Activated B cell treated with CpG ODN at 0.5 μM for 24 hours (primary cell): ENCODE measurements at regions not wholly inside any gene's neighbourhood (a gene's known extent, or its start where the extent isn't known, plus 50 kb on each side); places are given as distances from the start of the nearest gene placed in this dataset.
"Not testable (repeated sequence)": the region's sequence is repeated elsewhere in the genome, so short reads cannot be mapped to it uniquely, and the experiment has no call there.

Experiments
- ATAC-seq: fragments of 200-7000 bp; cut with Tn5 transposase; one replicate; pipeline ENCODE4 v1.10.0; 2021; ENCODE audit warnings: low read depth, mild to moderate bottlenecking, moderate library complexity
- CTCF ChIA-PET: fragments of 350-600 bp; sonication (Branson Sonifier 250); formaldehyde crosslinking; loops from one replicate; lab custom pipeline; 2021; ENCODE audit warnings: antibody characterized with exemption; lab: Charles Lee
- POLR2A ChIA-PET: fragments of 350-600 bp; sonication (Branson Sonifier 250); formaldehyde crosslinking; loops from one replicate; lab custom pipeline; 2021; ENCODE audit warnings: antibody characterized with exemption; lab: Charles Lee
- DNase-seq: peaks from one replicate; pipeline ENCODE4 v3.0.0; 2022
- H3K27ac Mint-ChIP-seq: one replicate; pipeline ENCODE4 v1.8.0; 2020; ENCODE audit warnings: mixed read lengths
- H3K27me3 Mint-ChIP-seq: one replicate; pipeline ENCODE4 v1.8.0; 2021; ENCODE audit warnings: mixed read lengths
- H3K36me3 Mint-ChIP-seq: one replicate; pipeline ENCODE4 v1.8.0; 2021; ENCODE audit warnings: low read depth, mixed read lengths
- H3K4me1 Mint-ChIP-seq: one replicate; pipeline ENCODE4 v1.8.0; 2021; ENCODE audit warnings: mixed read lengths
- H3K4me3 Mint-ChIP-seq: one replicate; pipeline ENCODE4 v1.8.0; 2020; ENCODE audit warnings: mild to moderate bottlenecking, mixed read lengths
- H3K9me3 Mint-ChIP-seq: one replicate; pipeline ENCODE4 v1.8.0; 2020; ENCODE audit warnings: mixed read lengths
- CTCF ChIP-seq: fragments of 200-600 bp; IDR thresholded peaks from one replicate; pipeline ENCODE4 v1.8.0; 2022; ENCODE audit warnings: antibody characterized with exemption, mild to moderate bottlenecking
- intact Hi-C: fragments of 100-400 bp; cut with micrococcal nuclease; formaldehyde crosslinking; loops from one replicate; pipeline ENCODE4 v1.15.1; 2024

- no peaks in the 10 kb centered on the region for H3K9me3 Mint-ChIP-seq
- no peak overlapping the region for H3K4me3 Mint-ChIP-seq
- H3K27me3 Mint-ChIP-seq = peaks cover 5% of the 10 kb centered on the region
- TF ChIP-seq CTCF = no peak
- ChIA-PET CTCF (no interaction called here), POLR2A (no interaction called here)
- intact Hi-C loops = no loop called here
- no peaks in the 10 kb centered on the region for H3K36me3 Mint-ChIP-seq
- DNase-seq (no peak), ATAC-seq (no peak)
- H3K4me1 Mint-ChIP-seq = no peaks in the 10 kb centered on the region
- H3K27ac Mint-ChIP-seq = no peak overlapping the region
These were observed 67.2 kb upstream of the LYRM9 start for GRCh38 chr17:27960183-27960849.

- POLR2A ChIA-PET, H3K27ac Mint-ChIP-seq, H3K4me1 Mint-ChIP-seq, H3K9me3 Mint-ChIP-seq, DNase-seq, H3K36me3 Mint-ChIP-seq, ATAC-seq, intact Hi-C loops, H3K27me3 Mint-ChIP-seq, CTCF ChIA-PET, H3K4me3 Mint-ChIP-seq: not testable (repeated sequence)
These were observed 69.4 kb upstream of the LYRM9 start for GRCh38 chr17:27962581-27962980.

GRCh38 chr17:27965224-27965623, 72.1 kb upstream of the LYRM9 start:
- ATAC-seq (no peak), DNase-seq (no peak)
- no peaks in the 10 kb centered on the region for H3K9me3 Mint-ChIP-seq
- no peaks in the 10 kb centered on the region for H3K36me3 Mint-ChIP-seq
- no peak overlapping the region for H3K4me3 Mint-ChIP-seq
- intact Hi-C loops = no loop called here
- H3K27ac Mint-ChIP-seq = no peak overlapping the region
- POLR2A ChIA-PET = no interaction called here
- peaks cover 7% of the 10 kb centered on the region for H3K27me3 Mint-ChIP-seq
- H3K4me1 Mint-ChIP-seq = no peaks in the 10 kb centered on the region
- TF ChIP-seq CTCF = no peak
- CTCF ChIA-PET = no interaction called here

- CTCF ChIA-PET = no interaction called here
- POLR2A ChIA-PET = no interaction called here
- ATAC-seq (no peak), DNase-seq (no peak)
- intact Hi-C loops = no loop called here
- Mint-ChIP-seq H3K36me3 (no peaks in the 10 kb centered on the region), H3K27ac (no peak overlapping the region), H3K4me3 (no peak overlapping the region), H3K4me1 (no peaks in the 10 kb centered on the region), H3K27me3 (peaks cover 10% of the 10 kb centered on the region), H3K9me3 (no peaks in the 10 kb centered on the region)
- no peak for TF ChIP-seq CTCF
These were observed 74.2 kb upstream of the NLK start for GRCh38 chr17:27968206-27968732.

- intact Hi-C loops = no loop called here
- no peak overlapping the region for H3K4me3 Mint-ChIP-seq
- peaks cover 10% of the 10 kb centered on the region for H3K27me3 Mint-ChIP-seq
- no peaks in the 10 kb centered on the region for H3K36me3 Mint-ChIP-seq
- no peak overlapping the region for H3K27ac Mint-ChIP-seq
- H3K4me1 Mint-ChIP-seq = no peaks in the 10 kb centered on the region
- DNase-seq = no peak
- H3K9me3 Mint-ChIP-seq = peaks cover 4% of the 10 kb centered on the region
- POLR2A ChIA-PET = no interaction called here
- no peak for TF ChIP-seq CTCF
- ATAC-seq = no peak
- CTCF ChIA-PET = no interaction called here
These were observed 71.9 kb upstream of the NLK start for GRCh38 chr17:27970587-27970986.
